Endothelial cell of umbilical vein (primary cell): ENCODE measurements at regions not wholly inside any gene's neighbourhood (a gene's known extent, or its start where the extent isn't known, plus 50 kb on each side); places are given as distances from the start of the nearest gene placed in this dataset.

ENCODE experiments used
- CTCF ChIP-seq, 2 donors: IDR thresholded peaks; 1 replicate in 1 of 2; 2 replicates in 1 of 2; pipeline ENCODE4 v1.5.1; 2011; ENCODE audit warnings: low read length in 2 of 2, mild to moderate bottlenecking in 2 of 2, moderate library complexity in 2 of 2, control low read depth in 1 of 2, inconsistent platforms in 1 of 2, low read depth in 1 of 2; ENCODE audit not compliant: insufficient read depth in 1 of 2; ENCODE audit errors: extremely low read depth in 1 of 2
- EZH2 ChIP-seq: IDR thresholded peaks from 2 replicates; pipeline ENCODE4 v1.6.1; 2012; ENCODE audit warnings: borderline replicate concordance, low read depth, mild to moderate bottlenecking, moderate library complexity, low read length, inconsistent platforms; ENCODE audit not compliant: severe bottlenecking

- no peak for TF ChIP-seq EZH2
- no peak for TF ChIP-seq CTCF (IDR thresholded peaks at IDR 0.05; ENCODE audit: extremely low read depth in 1 of 2, insufficient read depth in 1 of 2, low read depth in 1 of 2, low read length in 2 of 2)
These were observed 350.8 kb upstream of the CASK start for GRCh38 chrX:42274151-42274550.
